NT2/D1 (cell line): ENCODE measurements at regions not wholly inside any gene's neighbourhood (a gene's known extent, or its start where the extent isn't known, plus 50 kb on each side); places are given as distances from the start of the nearest gene placed in this dataset.
"Not testable (repeated sequence)": the region's sequence is repeated elsewhere in the genome, so short reads cannot be mapped to it uniquely, and the experiment has no call there.

ENCODE experiments used
- DNase-seq: peaks from one replicate; pipeline ENCODE4 v3.0.0-alpha.2; 2011; ENCODE audit warnings: low read depth, low spot score
- H3K27me3 ChIP-seq: 2 replicates; pipeline ENCODE4 v1.6.0; 2011; ENCODE audit warnings: mild to moderate bottlenecking; ENCODE audit not compliant: insufficient read length, insufficient read depth
- H3K36me3 ChIP-seq: 2 replicates; pipeline ENCODE4 v1.6.1; 2011; ENCODE audit warnings: mild to moderate bottlenecking, low read length, mixed read lengths; ENCODE audit not compliant: insufficient read depth, insufficient read length
- H3K4me1 ChIP-seq: 2 replicates; pipeline ENCODE4 v1.5.1; 2011; ENCODE audit not compliant: insufficient read depth, insufficient read length
- H3K4me3 ChIP-seq: 2 replicates; pipeline ENCODE4 v1.5.1; 2011; ENCODE audit warnings: low read depth; ENCODE audit not compliant: insufficient read length
- H3K9ac ChIP-seq: 2 replicates; pipeline ENCODE4 v1.6.0; 2011; ENCODE audit warnings: low read depth; ENCODE audit not compliant: insufficient read length
- H3K9me3 ChIP-seq: 2 replicates; pipeline ENCODE4 v1.5.1; 2011; ENCODE audit warnings: mild to moderate bottlenecking, low read length; ENCODE audit not compliant: insufficient read depth
- SUZ12 ChIP-seq: IDR thresholded peaks from 2 replicates; pipeline ENCODE4 v1.6.1; 2011; ENCODE audit not compliant: insufficient read length, insufficient read depth; ENCODE audit errors: extremely low read depth
- YY1 ChIP-seq: IDR thresholded peaks from 2 replicates; pipeline ENCODE4 v1.6.1; 2011; ENCODE audit not compliant: insufficient read length, insufficient read depth
- ZNF274 ChIP-seq: IDR thresholded peaks from 2 replicates; pipeline ENCODE4 v1.6.1; 2011; ENCODE audit warnings: mild to moderate bottlenecking, low read depth, low read length

DNA sequence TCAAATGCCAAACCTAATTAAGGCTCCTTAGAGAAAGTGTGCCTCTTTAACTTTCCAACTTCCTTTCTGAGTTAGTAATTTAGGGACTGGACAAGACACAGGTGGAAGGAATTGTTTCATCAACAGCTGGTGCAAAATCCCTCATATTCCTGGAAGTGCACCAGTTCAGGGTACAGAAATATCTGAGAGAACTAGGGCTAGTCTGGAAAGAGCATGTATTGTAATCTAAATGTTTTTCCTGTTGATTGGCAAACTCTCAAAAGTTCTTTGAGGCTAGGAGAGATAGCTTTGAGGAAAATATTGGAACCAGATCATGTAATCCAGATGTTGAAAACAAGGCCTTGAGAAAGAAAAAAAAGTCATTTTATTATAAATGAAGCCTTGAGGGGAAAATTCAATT lies 98.1 kb upstream of the C1GALT1C1 start:
- H3K4me3 ChIP-seq: no peak overlapping the region
- no peak for TF ChIP-seq ZNF274
- TF ChIP-seq YY1: no peak
- no peak for TF ChIP-seq SUZ12
- no peaks in the 10 kb centered on the region for H3K4me1 ChIP-seq
- DNase-seq: no peak
- no peaks in the 10 kb centered on the region for H3K27me3 ChIP-seq
- H3K36me3 ChIP-seq: no peaks in the 10 kb centered on the region
- H3K9me3 ChIP-seq: no peaks in the 10 kb centered on the region; the same call in 1 of the 2 replicates
- H3K9ac ChIP-seq: no peak overlapping the region

- Histone ChIP-seq H3K4me3 (no peak overlapping the region), H3K9ac (no peak overlapping the region), H3K9me3 (no peaks in the 10 kb centered on the region; the same call in 1 of the 2 replicates), H3K27me3 (no peaks in the 10 kb centered on the region), H3K4me1 (no peaks in the 10 kb centered on the region), H3K36me3 (no peaks in the 10 kb centered on the region)
- DNase-seq: no peak
- TF ChIP-seq ZNF274 (no peak), SUZ12 (no peak), YY1 (no peak)
These were observed 97.6 kb upstream of the C1GALT1C1 start for GRCh38 chrX:120727452-120727851.

DNA sequence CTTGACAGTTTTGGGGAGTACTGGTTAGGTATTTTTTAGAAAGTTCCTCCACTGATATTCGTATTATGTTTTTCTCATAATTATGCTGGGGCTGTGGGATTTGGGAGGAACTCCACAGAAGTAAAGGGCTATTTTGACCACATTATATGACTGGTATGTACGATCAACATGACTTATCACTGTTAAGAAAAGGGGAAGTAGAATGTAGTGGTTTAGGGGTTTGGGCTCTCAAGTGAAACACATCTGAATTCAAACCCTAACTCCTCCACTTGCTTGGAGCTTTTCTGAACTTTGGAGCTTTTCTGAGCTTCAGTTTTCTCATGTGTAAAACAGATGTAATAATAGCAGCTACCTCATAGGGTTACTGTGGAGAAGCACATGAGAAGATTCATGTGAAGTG lies 96.4 kb upstream of the C1GALT1C1 start:
- Histone ChIP-seq H3K27me3 (no peaks in the 10 kb centered on the region), H3K4me1 (no peaks in the 10 kb centered on the region), H3K36me3 (no peaks in the 10 kb centered on the region), H3K9me3 (no peaks in the 10 kb centered on the region), H3K4me3 (no peak overlapping the region), H3K9ac (no peak overlapping the region)
- no peak for DNase-seq
- TF ChIP-seq SUZ12: no peak
- no peak for TF ChIP-seq YY1
- TF ChIP-seq ZNF274: no peak

GRCh38 chrX:120725874-120726273 lies 96.0 kb upstream of the C1GALT1C1 start:
- Histone ChIP-seq H3K27me3 (no peaks in the 10 kb centered on the region), H3K9me3 (no peaks in the 10 kb centered on the region), H3K4me3 (no peak overlapping the region), H3K36me3 (no peaks in the 10 kb centered on the region), H3K4me1 (no peaks in the 10 kb centered on the region), H3K9ac (no peak overlapping the region)
- no peak for DNase-seq
- TF ChIP-seq SUZ12 (no peak), YY1 (no peak), ZNF274 (no peak)

DNA sequence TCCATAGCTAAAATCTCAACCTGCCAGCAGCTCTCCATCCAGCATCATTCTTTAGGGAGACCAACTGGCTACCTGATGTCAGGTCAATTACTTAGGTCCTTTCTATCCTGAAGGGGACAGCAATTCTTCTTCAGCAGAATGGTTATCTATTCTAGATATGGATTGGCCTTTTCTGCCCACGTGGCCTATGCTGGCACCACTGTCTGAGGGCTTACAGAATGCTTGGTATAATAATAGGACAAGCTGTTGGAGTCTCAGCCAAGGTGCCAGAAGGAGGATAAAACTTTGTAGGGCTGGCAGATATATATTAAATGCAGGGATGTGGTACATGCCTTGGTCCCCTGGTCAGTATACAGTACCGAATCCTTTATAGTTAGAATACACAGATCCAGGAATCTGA lies 89.8 kb upstream of the C1GALT1C1 start:
- no peaks in the 10 kb centered on the region for H3K4me1 ChIP-seq
- H3K27me3 ChIP-seq: no peaks in the 10 kb centered on the region
- no peak overlapping the region for H3K4me3 ChIP-seq
- no peaks in the 10 kb centered on the region for H3K36me3 ChIP-seq
- H3K9ac ChIP-seq: no peak overlapping the region
- TF ChIP-seq ZNF274: no peak
- TF ChIP-seq SUZ12: no peak
- TF ChIP-seq YY1: no peak
- H3K9me3 ChIP-seq: no peaks in the 10 kb centered on the region
- no peak for DNase-seq

DNA sequence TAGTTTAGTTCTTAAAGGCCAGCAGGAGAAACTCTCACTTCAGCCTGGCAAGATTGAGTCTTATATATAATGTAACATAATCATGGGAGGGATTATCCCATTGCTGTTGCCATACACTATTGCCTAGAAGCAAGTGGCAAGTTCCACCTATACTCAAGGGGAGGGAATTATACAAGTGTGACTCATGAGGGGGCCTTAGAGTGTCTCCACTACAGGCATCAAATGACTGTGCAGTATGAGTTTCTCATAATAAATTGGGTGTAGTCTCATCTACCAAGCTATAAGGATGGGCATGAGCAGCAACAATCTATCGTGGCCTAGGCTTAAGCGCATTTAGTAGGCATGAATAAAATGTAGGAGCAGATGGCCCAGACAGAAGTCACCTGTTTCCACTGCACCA lies 89.1 kb upstream of the C1GALT1C1 start:
- no peak for DNase-seq
- H3K36me3 ChIP-seq: no peaks in the 10 kb centered on the region
- H3K4me1 ChIP-seq: no peaks in the 10 kb centered on the region
- H3K9me3 ChIP-seq: no peaks in the 10 kb centered on the region
- no peaks in the 10 kb centered on the region for H3K27me3 ChIP-seq
- no peak overlapping the region for H3K4me3 ChIP-seq
- TF ChIP-seq ZNF274: no peak
- TF ChIP-seq YY1: no peak
- no peak for TF ChIP-seq SUZ12
- H3K9ac ChIP-seq: no peak overlapping the region

DNA sequence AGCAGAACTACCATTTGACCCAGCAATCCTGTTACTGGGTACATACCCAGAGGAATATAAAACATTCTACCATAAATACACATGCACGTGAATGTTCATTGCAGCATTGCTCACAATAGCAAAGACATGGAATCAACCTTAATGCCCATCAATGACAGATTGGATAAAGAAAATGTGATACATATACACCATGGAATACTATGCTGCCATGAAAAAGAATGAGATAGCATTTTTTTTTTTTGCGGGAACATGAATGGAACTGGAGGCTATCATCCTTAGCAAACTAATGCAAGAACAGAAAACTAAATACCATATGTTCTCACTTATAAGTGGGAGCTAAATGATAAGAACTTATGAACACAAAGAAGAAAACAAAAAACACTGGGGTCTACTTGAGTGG lies 72.5 kb upstream of the C1GALT1C1 start:
- H3K4me1 ChIP-seq, H3K4me3 ChIP-seq, H3K9ac ChIP-seq, DNase-seq, H3K27me3 ChIP-seq, H3K36me3 ChIP-seq, H3K9me3 ChIP-seq: not testable (repeated sequence)

DNA sequence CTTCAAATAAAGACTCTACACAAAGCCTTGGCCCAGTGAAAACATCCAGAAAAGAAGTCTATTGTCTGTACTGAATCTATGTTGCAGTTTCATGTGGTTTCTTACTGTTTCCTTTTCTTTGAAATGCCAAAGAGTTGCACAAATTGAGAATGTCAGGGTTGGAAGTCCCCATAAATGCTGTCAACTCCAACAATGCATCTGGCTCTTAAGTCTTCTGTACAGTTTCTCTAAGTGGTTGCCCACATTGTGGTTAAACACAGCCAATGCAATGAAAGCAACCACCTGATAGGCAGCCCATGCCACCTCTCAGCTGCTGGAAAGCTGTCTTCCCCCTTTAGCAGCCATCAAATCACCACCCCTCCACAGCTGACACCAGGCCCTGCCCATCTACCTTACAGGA lies 67.2 kb upstream of the C1GALT1C1 start:
- Histone ChIP-seq H3K27me3 (no peaks in the 10 kb centered on the region), H3K9ac (no peak overlapping the region), H3K36me3 (no peaks in the 10 kb centered on the region), H3K4me3 (no peak overlapping the region), H3K9me3 (no peaks in the 10 kb centered on the region), H3K4me1 (no peaks in the 10 kb centered on the region)
- no peak for DNase-seq
- TF ChIP-seq YY1 (no peak), ZNF274 (no peak), SUZ12 (no peak)
